Suprapubic skin (tissue), 4 donors: ENCODE measurements at regions not wholly inside any gene's neighbourhood (a gene's known extent, or its start where the extent isn't known, plus 50 kb on each side); places are given as distances from the start of the nearest gene placed in this dataset.

Experiments
- DNase-seq, 2 donors: peaks; one replicate each; pipeline ENCODE4 v3.0.0-alpha.2; 2019; ENCODE audit warnings: low spot score in 2 of 2
- H3K27ac ChIP-seq: fragments of 200-600 bp; sonication (generic); one replicate; pipeline ENCODE4 v1.5.1; 2019
- H3K27me3 ChIP-seq: fragments of 200-600 bp; sonication (generic); one replicate; pipeline ENCODE4 v1.5.1; 2019
- H3K36me3 ChIP-seq: fragments of 200-600 bp; sonication (generic); one replicate; pipeline ENCODE4 v1.5.1; 2019
- H3K4me1 ChIP-seq: fragments of 200-600 bp; sonication (generic); one replicate; pipeline ENCODE4 v1.5.1; 2019
- H3K4me3 ChIP-seq: fragments of 200-600 bp; sonication (generic); one replicate; pipeline ENCODE4 v1.5.1; 2019; ENCODE audit warnings: mild to moderate bottlenecking
- H3K9me3 ChIP-seq: fragments of 200-600 bp; sonication (generic); one replicate; pipeline ENCODE4 v1.5.1; 2019
- EP300 ChIP-seq: sonication (generic); formaldehyde crosslinking; IDR thresholded peaks from one replicate; pipeline ENCODE4 v1.6.1; 2017; ENCODE audit warnings: antibody characterized with exemption
- POLR2A ChIP-seq, 2 donors: fragments of 450-650 bp; IDR thresholded peaks; one replicate each; pipeline ENCODE4 v1.6.1; 2017; ENCODE audit warnings: antibody characterized with exemption in 2 of 2, mild to moderate bottlenecking in 2 of 2, moderate library complexity in 2 of 2
- POLR2AphosphoS5 ChIP-seq, 3 donors: sonication (generic); formaldehyde crosslinking; IDR thresholded peaks; one replicate each; pipeline ENCODE4 v1.6.1; 2017; ENCODE audit warnings: antibody characterized with exemption in 3 of 3
- WGBS: methylation state at CpG from one replicate; pipeline ENCODE4 v1.1.5; 2018; 5-methylcytosine and 5-hydroxymethylcytosine counted together
- TF ChIP-seq, protein P1 (sequence below), 2 donors: fragments of 200-600 bp in 1 of 2; fragments of 450-650 bp in 1 of 2; sonication (generic) in 1 of 2; IDR thresholded peaks; one replicate each; pipeline ENCODE4 v1.5.1; 2016 to 2019; ENCODE audit warnings: antibody characterized with exemption in 2 of 2, mild to moderate bottlenecking in 1 of 2, moderate library complexity in 1 of 2

DNA sequence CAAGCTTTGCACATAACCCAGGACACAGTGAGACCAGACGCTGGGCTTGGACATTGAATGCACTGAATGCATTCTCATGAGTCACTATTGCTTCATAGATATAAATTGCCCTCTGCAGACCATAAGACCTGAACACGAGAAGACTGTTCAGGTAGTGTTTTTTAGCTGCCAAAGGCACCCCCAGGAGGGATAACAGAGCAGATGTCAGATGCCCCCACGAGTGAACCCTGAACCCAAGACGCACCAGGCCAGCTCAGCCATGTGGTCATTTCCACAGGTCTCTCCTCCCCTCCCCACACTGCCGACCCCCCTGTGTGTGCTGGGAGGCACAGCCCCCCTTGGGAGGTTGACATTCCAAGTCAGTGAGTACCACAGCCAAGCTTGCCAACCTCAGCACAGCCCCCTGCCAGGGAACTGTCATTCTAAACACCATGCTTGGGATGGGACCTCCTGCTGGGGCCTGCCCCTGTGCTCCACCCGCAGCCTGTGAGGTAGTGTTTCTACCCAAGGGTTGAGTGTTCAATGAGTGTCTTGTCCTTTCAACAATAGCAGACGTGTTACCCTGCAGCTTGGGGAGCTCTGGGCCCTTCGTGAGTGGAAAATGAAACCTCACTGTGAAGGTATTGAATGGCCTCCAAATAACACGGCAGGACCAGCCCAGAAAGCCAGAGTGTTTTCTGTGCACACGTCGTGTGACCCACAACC lies 68.2 kb downstream of the PSMG1 start:
- DNase-seq = no peak
- no peaks in the 10 kb centered on the region for H3K36me3 ChIP-seq
- WGBS = 49% methylated on average over 11 of the region's 11 CpGs
- H3K4me3 ChIP-seq = no peak overlapping the region
- no peak overlapping the region for H3K27ac ChIP-seq
- H3K27me3 ChIP-seq = no peaks in the 10 kb centered on the region
- TF ChIP-seq, protein P1, sequence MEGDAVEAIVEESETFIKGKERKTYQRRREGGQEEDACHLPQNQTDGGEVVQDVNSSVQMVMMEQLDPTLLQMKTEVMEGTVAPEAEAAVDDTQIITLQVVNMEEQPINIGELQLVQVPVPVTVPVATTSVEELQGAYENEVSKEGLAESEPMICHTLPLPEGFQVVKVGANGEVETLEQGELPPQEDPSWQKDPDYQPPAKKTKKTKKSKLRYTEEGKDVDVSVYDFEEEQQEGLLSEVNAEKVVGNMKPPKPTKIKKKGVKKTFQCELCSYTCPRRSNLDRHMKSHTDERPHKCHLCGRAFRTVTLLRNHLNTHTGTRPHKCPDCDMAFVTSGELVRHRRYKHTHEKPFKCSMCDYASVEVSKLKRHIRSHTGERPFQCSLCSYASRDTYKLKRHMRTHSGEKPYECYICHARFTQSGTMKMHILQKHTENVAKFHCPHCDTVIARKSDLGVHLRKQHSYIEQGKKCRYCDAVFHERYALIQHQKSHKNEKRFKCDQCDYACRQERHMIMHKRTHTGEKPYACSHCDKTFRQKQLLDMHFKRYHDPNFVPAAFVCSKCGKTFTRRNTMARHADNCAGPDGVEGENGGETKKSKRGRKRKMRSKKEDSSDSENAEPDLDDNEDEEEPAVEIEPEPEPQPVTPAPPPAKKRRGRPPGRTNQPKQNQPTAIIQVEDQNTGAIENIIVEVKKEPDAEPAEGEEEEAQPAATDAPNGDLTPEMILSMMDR (IDR thresholded peaks at IDR 0.05) = no peak
- TF ChIP-seq POLR2AphosphoS5 (IDR thresholded peaks at IDR 0.05) (no peak), POLR2A (IDR thresholded peaks at IDR 0.05) (no peak), EP300 (no peak)
- H3K9me3 ChIP-seq = no peaks in the 10 kb centered on the region
- no peaks in the 10 kb centered on the region for H3K4me1 ChIP-seq

DNA sequence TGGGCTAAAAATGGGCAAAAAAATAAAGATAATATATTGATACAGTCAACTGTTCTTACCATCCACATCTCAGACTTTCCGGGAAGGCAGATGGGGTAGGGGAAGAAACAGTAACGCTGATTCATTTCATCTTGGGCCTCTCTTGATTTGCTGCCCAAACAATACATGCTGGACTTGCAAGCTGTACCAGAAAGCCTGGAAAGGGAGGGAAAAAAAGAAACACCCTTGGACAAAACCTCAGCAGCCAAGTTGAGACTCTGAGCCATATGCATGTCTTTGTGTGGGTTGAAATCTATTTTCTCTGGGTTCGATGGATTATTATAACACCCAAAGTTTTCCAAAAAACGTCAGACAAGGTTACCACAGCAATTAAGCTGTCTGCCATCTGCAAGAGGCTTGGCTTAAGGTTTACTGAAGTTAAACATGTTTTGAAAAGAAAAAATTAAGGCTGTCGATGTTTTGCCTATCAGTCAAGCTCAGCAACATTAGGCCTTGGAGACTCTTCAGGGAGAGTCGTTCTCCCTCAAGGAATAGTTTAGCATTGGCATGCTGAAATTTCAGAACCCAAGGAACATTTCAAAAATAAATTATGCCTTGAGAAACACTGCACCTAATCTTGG lies 71.2 kb downstream of the PSMG1 start:
- H3K4me1 ChIP-seq = no peaks in the 10 kb centered on the region
- TF ChIP-seq EP300 (no peak), POLR2A (IDR thresholded peaks at IDR 0.05) (no peak), POLR2AphosphoS5 (IDR thresholded peaks at IDR 0.05) (no peak)
- TF ChIP-seq, protein P1 (IDR thresholded peaks at IDR 0.05) = no peak
- H3K27me3 ChIP-seq = no peaks in the 10 kb centered on the region
- no peaks in the 10 kb centered on the region for H3K9me3 ChIP-seq
- no peak for DNase-seq
- H3K27ac ChIP-seq = no peak overlapping the region
- 51% methylated on average over 6 of the region's 6 CpGs for WGBS
- H3K4me3 ChIP-seq = no peak overlapping the region
- no peaks in the 10 kb centered on the region for H3K36me3 ChIP-seq

DNA sequence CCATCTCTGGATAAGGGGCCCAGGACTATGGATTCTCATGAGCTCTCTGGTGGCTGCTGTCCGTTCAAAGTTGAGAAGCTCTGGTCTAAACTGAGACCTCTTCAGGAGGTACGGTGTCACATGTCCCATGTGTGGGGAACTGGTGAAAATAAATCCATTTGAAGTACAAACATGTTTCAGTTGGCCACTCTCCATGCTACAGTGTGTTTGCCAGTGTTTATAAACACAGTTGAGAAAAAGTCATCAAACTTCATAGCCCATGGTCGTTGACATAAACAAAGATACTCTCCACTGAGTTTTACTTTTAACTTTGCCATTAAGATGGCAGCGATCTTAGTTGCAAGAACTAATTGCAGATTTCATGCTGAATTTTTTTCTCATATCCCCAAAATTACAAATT lies 72.8 kb downstream of the PSMG1 start:
- WGBS = 75% methylated on average over 4 of the region's 4 CpGs
- TF ChIP-seq EP300 (no peak), POLR2A (IDR thresholded peaks at IDR 0.05) (no peak)
- TF ChIP-seq, protein P1 (IDR thresholded peaks at IDR 0.05) = no peak
- H3K36me3 ChIP-seq = no peaks in the 10 kb centered on the region
- no peak for DNase-seq
- no peaks in the 10 kb centered on the region for H3K9me3 ChIP-seq
- H3K4me3 ChIP-seq = no peak overlapping the region
- peaks cover 8% of the 10 kb centered on the region for H3K4me1 ChIP-seq
- no peak overlapping the region for H3K27ac ChIP-seq
- no peaks in the 10 kb centered on the region for H3K27me3 ChIP-seq

DNA sequence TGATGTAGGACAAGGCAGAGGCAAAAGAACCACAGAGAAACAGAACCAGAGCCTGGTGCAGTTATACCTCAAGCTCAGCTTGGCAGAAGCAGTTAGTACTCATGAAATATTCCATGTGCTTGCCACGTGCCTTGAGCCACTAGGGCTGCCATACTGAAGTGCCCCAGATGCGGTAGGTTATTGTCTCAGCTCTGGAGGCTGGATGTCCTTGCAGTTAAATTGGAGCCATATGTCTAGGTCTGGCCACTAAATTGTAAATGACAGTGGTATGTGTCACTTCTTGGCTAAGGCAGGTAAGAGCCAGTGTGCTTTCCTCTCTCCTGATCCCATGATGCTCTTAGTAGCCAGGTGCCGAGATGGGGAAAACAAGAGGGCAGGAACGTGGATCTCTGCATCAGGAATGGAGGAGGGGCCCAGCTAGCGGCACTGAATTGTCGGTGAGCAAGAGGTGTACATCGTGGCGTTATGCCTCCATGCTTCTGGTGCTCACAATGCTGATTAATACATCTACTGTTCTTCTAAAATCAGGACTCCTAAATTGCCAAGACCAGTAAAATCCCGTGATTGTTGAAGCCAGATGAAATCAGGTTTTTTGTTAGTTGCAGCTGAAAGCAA lies 73.5 kb downstream of the PSMG1 start:
- peak in 1 of 2 donors; percentile 60 for DNase-seq
- TF ChIP-seq, protein P1 (IDR thresholded peaks at IDR 0.05) = no peak
- TF ChIP-seq EP300 (no peak), POLR2AphosphoS5 (IDR thresholded peaks at IDR 0.05) (no peak), POLR2A (IDR thresholded peaks at IDR 0.05) (no peak)
- Histone ChIP-seq H3K27ac (no peak overlapping the region), H3K9me3 (no peaks in the 10 kb centered on the region), H3K27me3 (no peaks in the 10 kb centered on the region), H3K36me3 (no peaks in the 10 kb centered on the region), H3K4me3 (no peak overlapping the region), H3K4me1 (peaks cover 13% of the 10 kb centered on the region)
- WGBS = 92% methylated on average over 9 of the region's 9 CpGs

DNA sequence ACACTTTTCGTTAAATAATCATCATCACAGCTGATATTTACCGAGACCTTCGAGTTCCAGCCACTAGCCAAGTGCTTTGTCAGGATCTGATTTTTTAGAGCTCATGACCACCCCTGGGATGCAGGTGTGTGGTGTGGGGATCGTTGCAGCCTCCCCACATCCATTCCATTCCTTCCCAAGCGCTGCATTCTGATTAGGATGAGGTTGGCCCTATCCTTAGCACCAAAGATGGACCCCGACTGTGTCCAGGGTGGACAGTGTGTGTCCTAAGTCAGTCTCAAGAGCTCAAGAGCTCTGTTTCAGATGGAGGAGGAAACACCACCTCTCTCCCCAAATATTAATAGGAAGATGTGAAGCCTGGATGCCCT lies 74.1 kb downstream of the PSMG1 start:
- Histone ChIP-seq H3K4me1 (peaks cover 18% of the 10 kb centered on the region), H3K27ac (no peak overlapping the region), H3K27me3 (no peaks in the 10 kb centered on the region), H3K9me3 (no peaks in the 10 kb centered on the region), H3K4me3 (no peak overlapping the region), H3K36me3 (no peaks in the 10 kb centered on the region)
- TF ChIP-seq POLR2AphosphoS5 (IDR thresholded peaks at IDR 0.05) = no peak
- TF ChIP-seq EP300 = no peak
- TF ChIP-seq, protein P1 (IDR thresholded peaks at IDR 0.05) = no peak
- TF ChIP-seq POLR2A (IDR thresholded peaks at IDR 0.05) = no peak
- whole genome bisulfite sequencing = 83% methylated on average over 6 of the region's 6 CpGs
- DNase-seq = no peak
